VCaP (cell line): ENCODE measurements at regions not wholly inside any gene's neighbourhood (a gene's known extent, or its start where the extent isn't known, plus 50 kb on each side); places are given as distances from the start of the nearest gene placed in this dataset.

ENCODE experiments used
- H3K27ac ChIP-seq: fragments of 450-650 bp; 2 replicates; pipeline ENCODE4 v1.5.1; 2017
- TF ChIP-seq, protein P1 (sequence below): fragments of 450-650 bp; conservative IDR thresholded peaks from 2 replicates; pipeline ENCODE4 v1.5.1; 2017; ENCODE audit warnings: mild to moderate bottlenecking, moderate library complexity

DNA sequence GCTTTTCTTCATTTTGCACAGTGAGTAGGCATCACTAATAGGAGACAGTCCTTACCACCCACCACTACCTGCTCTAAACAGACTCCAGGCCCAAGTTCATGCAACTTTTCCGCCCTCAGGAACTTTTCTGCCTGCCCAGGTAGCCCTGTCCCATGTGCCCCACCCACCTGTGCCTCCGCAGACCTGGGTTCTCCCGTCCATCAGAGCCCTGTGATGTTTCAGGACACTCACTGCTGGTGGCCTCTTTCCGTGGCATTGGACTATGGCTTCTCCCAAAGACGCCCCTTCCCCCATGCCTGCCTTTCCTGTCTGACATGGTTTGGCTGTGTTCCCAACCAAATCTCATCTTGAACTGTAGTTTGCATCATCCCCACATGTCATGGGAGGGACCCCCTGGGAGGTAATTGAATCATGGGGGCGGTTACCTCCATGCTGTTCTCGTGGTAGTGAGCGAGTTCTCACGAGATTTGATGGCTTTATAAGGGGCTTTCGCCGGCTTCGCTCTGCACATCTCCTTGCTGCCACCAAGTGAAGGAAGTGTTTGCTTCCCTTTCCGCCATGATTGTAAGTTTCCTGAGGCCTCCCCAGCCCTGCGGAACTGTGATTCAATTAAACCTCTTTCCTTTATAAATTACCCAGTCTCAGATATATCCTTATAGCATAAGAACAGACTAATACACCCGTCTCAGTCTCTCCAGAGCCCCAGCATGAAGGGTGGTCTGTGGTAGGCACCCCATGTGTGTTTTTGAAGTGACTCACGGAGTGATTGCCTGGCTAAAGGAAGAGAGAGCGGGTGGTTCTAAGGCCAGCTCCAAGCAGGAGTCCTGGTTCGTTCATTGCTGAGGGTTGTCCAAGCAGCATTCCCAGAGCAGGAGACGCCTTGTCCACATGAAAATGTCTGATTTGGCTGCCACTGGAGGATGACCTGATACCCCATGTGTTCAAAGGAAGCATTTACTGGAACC, 86.0 kb upstream of the ZBTB40 start:
- no peak overlapping the region for H3K27ac ChIP-seq
- TF ChIP-seq, protein P1, sequence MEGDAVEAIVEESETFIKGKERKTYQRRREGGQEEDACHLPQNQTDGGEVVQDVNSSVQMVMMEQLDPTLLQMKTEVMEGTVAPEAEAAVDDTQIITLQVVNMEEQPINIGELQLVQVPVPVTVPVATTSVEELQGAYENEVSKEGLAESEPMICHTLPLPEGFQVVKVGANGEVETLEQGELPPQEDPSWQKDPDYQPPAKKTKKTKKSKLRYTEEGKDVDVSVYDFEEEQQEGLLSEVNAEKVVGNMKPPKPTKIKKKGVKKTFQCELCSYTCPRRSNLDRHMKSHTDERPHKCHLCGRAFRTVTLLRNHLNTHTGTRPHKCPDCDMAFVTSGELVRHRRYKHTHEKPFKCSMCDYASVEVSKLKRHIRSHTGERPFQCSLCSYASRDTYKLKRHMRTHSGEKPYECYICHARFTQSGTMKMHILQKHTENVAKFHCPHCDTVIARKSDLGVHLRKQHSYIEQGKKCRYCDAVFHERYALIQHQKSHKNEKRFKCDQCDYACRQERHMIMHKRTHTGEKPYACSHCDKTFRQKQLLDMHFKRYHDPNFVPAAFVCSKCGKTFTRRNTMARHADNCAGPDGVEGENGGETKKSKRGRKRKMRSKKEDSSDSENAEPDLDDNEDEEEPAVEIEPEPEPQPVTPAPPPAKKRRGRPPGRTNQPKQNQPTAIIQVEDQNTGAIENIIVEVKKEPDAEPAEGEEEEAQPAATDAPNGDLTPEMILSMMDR = no peak

DNA sequence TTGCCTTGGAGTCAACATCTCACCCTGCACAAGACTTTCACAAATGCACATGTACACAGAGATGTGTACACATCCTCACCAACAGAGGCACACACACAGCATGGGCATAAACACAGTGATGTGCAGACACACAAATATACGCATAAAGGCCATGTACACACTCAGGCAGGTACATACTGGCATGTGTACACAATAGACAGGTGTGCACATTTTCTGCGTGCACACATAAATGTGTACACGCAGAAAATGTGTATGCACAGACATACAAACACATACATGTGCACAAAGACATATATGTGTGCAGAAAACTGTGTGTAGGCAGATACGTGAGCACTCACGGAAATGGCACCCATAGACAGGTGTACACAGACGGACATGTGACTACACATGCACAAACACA, 85.3 kb upstream of the ZBTB40 start:
- TF ChIP-seq, protein P1 = no peak
- no peak overlapping the region for H3K27ac ChIP-seq

DNA sequence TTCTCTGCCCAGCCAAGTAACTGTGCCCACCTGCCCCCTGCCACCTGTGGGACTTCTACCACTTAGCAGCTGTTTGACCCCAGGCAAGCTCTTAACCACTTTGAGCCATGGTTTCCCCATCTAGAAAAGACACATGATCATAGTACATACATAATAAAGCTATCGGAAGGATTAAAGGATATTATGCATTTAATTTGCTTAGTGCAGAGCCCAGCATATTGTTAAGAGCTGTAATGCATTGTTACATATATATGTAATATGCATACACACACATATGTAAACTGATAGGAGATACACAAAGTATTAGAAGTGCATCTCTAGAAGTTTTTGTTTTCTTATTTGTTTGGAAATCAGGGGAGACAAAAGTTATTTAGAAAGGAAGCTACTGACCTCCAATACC, 83.5 kb upstream of the ZBTB40 start:
- no peak overlapping the region for H3K27ac ChIP-seq
- TF ChIP-seq, protein P1 = no peak

DNA sequence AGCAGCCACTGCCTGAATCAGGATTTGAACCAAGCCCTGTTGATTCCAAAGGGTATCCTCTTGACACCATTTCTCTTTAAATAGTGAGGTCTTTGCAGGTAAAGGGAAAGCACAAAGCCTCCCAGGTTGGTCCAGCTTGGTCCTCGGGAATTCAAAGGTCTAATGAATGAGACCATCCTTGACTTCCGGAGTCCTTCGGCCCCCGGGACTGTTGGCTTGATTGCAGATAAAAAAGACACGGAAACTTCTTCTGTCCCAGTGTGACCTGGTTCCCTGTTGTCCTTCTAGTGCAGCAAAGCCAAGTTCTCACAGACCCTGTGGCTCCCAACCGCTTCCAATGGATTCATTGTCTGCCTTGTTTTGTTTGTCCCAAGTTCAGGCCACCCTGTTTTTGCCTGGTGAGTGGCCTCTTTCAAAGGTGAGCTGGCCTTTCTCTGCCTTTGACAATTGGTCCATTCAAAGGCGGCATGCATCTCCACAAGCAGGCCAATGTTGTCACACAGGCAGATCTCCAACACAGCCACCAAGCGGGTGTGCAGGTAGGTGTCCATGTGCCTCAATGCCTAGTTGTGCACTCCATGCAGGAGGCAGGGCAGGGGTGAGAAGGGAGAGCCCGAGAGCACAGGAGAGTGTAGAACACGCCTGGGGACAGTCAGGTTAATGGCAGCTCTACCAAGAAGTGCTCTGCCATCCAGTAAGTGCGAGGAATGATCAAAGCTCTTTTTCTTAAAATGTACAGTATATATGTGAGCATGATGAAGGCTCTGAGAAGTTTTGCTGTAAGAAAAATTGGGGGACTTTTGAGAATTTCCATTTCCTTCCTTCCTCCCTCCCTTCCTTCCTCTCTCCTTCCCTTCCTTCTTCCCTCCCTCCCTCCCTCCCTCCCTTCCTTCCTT, 82.1 kb upstream of the ZBTB40 start:
- TF ChIP-seq, protein P1 = no peak
- H3K27ac ChIP-seq = no peak overlapping the region

DNA sequence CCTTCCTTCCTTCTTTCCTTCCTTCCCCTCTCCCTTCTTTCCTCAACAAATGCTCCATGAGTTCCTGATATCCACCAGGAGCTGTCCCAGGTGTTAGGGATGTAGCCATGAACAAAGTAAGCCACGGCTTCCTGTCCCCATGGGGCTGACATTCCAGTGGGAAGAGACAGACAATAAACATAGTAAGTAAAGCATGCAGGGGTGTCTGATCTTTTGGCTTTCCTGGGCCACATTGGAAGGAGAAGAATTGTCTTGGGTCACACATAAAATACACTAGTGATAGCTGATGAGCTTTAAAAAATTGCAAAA, 81.5 kb upstream of the ZBTB40 start:
- TF ChIP-seq, protein P1 = no peak
- H3K27ac ChIP-seq = no peak overlapping the region

DNA sequence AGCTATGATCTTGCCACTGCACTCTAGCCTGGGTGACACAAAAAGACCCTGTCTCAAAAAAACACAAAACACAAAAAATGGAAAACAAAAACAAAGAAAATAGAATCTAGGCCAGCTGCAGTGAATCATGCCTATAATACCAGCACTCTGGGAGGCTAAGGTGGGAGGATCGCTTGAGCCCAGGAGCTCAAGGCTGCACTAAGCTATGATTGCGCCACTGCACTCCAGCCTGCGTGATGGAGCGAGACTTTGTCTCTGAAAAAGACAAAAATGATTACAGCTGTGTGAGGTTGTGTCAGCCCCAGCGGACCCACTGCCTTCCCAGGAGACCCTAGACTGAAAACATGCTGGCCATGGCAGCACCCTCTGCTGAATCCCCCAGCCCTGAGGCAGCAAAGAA, 80.2 kb upstream of the ZBTB40 start:
- no peak overlapping the region for H3K27ac ChIP-seq
- TF ChIP-seq, protein P1 = no peak

DNA sequence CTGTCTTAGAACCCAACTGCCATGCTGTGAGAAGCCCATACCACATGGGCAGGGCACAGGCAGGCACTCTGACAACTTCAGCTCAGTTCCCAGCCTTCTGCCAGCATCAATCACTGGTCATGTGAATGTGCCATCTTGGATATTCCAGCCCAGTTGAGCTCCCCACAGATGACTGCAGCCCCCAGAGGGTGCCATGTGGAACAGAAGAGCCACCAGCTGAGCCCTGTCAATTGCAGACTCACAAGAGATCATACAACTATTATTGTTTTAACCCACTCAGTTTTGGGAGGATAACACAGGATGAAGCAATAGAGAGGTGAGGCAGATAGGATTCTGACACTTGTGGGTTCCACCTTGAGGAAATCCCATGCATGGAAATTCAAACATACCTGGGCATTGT, 78.4 kb upstream of the ZBTB40 start:
- no peak overlapping the region for H3K27ac ChIP-seq
- TF ChIP-seq, protein P1 = no peak
